NCI-H524 treated with DMSO at 0.1 percent for 48 hours (cell line): ENCODE measurements at regions not wholly inside any gene's neighbourhood (a gene's known extent, or its start where the extent isn't known, plus 50 kb on each side); places are given as distances from the start of the nearest gene placed in this dataset.
"Not testable (repeated sequence)": the region's sequence is repeated elsewhere in the genome, so short reads cannot be mapped to it uniquely, and the experiment has no call there.

Source experiments
- DNase-seq: peaks from one replicate; lab custom pipeline; 2025; lab: John Stamatoyannopoulos, UW

- no peak for DNase-seq
Observed at GRCh38 chr3:178097576-178097975, 438.7 kb upstream of the KCNMB2 start.

DNA sequence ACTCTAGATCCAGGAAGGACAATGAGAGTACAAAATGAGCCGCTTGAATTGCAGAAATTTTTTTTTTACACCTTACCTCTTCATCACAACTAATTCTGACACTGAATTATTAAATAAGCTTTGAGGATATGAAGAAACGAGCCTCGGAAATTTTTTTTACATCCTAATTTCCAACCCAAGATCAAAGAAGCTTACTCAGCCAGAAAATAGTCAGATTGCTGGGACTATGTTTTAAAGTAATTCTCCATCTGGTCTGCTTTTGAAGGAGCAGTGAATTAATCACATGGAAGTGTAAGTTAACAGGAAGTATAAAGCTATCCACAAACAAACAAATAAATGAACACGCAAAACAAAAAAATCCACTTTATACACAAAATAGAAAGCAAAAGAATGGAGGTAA lies 437.0 kb upstream of the KCNMB2 start:
- DNase-seq: no peak

DNA sequence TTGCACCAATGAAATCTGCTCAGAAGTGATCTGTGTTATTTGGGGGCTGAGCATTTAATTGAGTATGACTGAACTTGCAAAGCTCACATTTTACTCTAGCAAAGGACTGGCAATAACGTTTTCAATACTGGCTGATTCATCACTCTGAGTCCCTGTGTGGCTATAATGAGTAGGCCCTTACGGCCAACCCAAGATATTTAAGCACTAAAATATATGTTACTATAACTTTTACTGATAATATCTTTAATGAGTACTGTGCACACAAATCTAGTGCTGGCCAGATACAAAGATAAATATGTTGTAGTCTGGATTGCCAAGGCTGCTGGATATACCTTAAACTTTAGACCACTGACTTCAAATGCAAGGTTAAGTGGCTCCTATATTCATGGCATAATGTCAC lies 436.4 kb upstream of the KCNMB2 start:
- no peak for DNase-seq

GRCh38 chr3:178100908-178101307 lies 435.3 kb upstream of the KCNMB2 start:
- DNase-seq: no peak

- no peak for DNase-seq
Observed at GRCh38 chr3:178103140-178103539, 433.1 kb upstream of the KCNMB2 start.

DNA sequence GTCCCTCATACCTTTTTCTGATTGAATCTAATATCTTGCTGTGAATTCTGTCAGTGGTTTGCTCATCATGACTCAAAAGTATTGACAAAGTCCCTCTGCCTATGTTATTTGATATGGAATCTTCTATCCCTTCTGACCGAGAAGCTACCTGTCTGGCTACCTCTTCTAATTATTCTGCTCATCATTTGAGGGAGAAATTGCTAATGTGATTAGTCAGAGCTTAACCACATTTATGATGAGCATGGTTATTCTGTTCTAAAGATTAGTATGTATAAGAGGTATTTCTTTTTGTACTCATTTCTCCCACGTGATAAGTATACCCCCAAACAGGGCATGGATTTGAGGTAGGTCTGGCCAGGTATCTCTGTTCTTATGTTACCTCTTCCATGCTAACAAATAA lies 428.4 kb upstream of the KCNMB2 start:
- no peak for DNase-seq

GRCh38 chr3:178109691-178110090 lies 426.5 kb upstream of the KCNMB2 start:
- no peak for DNase-seq

DNA sequence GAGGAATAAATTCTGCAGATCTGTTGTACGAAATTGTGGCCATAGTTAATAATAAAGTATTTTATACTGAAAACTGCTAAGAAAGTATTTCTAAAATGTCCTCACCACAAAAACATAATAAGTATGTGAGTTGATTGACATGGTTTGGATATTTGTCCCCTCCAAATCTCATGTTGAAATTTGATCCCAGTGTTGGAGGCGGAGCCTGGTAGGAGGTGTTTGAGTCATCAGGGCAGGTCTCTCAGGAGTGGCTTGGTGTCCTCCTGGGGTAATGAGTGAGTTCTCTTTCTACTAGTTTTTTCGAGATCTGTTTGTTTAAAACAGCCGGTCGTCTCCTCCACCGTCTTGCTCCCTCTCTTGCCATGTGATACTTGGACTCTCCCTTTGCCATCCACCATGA lies 424.1 kb upstream of the KCNMB2 start:
- DNase-seq: no peak

DNA sequence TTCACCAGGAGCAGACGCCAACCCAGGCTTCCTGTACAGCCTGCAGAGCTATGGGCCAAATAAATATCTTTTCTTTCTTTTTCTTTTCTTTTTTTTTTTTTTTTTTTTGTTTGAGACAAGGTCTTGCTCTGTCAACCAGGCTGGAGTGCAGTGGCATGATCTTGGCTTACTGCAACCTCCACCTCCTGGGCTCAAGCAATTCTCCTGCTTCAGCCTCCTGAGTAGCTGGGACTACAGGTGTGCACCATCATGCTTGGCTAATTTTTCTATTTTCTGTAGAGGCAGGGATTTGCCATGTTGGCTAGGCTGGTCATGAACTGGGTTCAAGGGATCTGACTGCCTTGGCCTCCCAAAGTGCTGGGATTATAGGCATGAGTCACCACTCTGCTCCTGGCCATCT lies 423.7 kb upstream of the KCNMB2 start:
- DNase-seq: not testable (repeated sequence)

DNA sequence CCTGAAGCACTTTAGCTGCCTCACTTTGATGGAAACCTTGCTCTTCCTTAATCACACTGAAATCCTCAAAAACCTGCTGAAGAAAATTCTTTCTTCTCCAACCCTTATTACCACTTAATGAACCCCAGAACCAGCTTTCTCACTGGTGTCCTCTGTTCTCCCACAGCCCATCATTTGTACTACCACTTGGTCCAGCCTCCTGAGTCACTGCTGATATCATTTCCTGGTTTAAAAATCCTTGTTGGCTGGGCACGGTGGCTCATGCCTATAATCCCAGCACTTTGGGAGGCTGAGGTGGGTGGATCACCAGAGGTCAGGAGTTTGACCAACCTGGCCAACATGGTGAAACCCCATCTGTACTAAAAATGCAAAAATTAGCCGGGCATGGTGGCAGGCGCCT lies 418.6 kb upstream of the KCNMB2 start:
- DNase-seq: no peak

GRCh38 chr3:178119608-178120295 lies 416.5 kb upstream of the KCNMB2 start:
- not testable (repeated sequence) for DNase-seq

GRCh38 chr3:178120367-178120766 lies 415.9 kb upstream of the KCNMB2 start:
- no peak for DNase-seq

GRCh38 chr3:178126686-178127085 lies 409.6 kb upstream of the KCNMB2 start:
- no peak for DNase-seq

- DNase-seq: no peak
Observed at GRCh38 chr3:178127221-178127620, 409.0 kb upstream of the KCNMB2 start.

DNA sequence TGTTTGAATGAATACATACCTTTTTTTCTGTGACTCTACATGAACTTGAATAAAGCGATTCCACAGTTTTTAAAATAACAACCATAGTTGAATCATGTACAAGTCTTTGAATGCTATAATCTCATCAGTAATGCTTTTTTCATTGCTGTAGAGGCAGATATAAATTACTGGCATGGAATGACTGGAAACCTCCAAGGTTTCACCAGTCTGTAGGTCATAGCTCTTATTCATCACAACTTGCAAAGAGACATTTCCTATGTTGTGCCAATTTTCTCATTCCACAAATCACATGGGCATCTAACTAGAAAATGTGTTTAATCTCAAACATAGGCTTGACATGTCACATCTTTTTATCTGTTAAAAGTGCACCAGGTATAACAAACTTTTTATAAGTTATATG lies 407.1 kb upstream of the KCNMB2 start:
- no peak for DNase-seq

- no peak for DNase-seq
Observed at GRCh38 chr3:178131801-178132200, 404.4 kb upstream of the KCNMB2 start.

DNA sequence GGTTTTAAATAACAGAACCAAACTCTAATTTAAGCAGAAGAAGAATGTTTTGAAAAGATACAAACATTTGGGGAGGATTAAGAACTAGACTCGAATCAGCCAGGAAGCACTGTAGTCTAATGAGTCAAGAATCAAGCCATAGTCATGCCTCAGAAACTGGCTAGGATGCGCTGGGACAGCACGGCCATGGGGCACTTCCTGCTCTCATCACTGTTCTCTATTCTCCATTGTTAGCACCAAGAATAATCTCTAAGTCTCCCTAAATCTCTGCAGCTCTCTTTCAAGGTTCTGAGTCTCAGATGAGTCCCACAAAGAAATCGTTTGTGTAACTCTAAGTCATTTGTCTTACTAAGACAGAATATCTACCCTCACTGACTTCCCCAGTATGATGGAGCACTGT lies 399.0 kb upstream of the KCNMB2 start:
- DNase-seq: no peak

DNA sequence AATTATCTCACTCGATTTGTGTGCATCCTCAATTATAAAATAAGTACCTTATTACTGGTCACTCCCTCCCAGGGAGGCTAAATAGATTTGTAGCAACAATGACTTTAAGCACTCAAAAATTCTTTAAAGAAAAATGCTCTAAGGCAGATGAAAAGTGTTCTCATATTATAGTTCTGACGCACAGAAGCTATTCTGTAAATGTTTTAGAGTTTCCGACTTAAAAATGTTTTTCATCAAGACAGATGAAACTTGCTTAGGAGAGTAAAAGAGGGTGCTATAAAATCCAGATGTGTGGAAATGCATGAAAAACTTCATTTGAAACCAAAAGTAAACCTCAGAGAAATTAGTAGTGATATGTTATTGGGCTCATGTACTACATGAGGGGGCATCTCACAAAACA lies 398.4 kb upstream of the KCNMB2 start:
- no peak for DNase-seq

GRCh38 chr3:178139116-178139515 lies 397.1 kb upstream of the KCNMB2 start:
- peak; percentile 33 for DNase-seq

DNA sequence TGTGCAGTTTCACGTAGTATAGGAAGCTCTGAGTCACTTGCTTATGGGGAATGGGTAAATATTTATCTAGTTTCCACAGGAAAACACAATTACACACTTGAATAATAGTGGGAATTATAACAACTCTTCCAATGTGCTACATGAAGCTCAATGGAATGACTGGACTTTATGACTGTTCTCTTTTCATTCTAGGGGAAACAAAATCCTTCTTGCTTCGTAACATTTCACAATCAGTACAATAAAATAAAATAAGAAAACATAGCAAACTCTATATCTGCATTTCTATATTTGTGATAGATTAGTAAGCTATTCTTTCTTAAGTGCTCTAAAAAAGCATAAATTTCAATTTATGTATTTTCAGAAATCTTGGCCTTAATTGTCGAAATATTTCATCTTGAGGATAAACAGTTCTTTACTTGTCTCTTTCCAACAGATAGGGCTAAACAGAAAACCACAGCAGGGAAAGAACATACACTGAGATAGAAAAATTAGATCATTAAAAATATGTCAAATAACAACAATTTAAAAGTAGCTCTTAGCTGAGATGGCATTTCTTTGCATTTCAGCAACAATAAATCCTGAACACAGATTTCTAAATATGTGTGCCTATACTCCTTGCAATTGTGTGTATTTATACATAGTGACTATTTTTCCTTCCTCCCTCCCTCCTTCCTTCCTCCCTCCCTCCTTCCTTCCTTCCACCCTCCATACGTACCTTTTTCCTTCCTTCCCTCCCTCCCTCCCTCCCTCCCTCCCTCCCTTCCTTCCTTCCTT lies 395.5 kb upstream of the KCNMB2 start:
- no peak for DNase-seq

DNA sequence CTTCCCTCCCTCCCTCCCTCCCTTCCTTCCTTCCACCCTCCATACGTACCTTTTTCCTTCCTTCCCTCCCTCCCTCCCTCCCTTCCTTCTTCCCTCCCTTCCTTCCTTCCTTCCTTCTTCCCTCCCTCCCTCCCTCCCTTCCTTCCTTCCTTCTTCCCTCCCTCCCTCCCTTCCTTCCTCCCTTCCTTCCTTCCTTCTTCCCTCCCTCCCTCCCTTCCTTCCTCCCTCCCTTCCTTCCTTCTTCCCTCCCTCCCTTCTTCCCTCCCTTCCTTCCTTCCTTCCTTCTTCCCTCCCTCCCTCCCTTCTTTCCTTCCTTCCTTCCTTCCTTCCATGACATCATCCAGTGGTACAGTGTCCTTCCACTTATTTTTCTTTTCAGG lies 394.9 kb upstream of the KCNMB2 start:
- not testable (repeated sequence) for DNase-seq

- DNase-seq: no peak
Observed at GRCh38 chr3:178146406-178146831, 389.8 kb upstream of the KCNMB2 start.

GRCh38 chr3:178147001-178147400 lies 389.2 kb upstream of the KCNMB2 start:
- no peak for DNase-seq
